ENCODE measurements at regions not wholly inside any gene's neighbourhood (a gene's known extent, or its start where the extent isn't known, plus 50 kb on each side); places are given as distances from the start of the nearest gene placed in this dataset.

GRCh38 chr13:111632906-111633305 lies 312.5 kb downstream of the TEX29 start:
- TF ChIP-seq CTCF (IDR thresholded peaks at IDR 0.05) (no peak), POLR2A (IDR thresholded peaks at IDR 0.05) (no peak)
